T1000 (cell line): ENCODE measurements at regions not wholly inside any gene's neighbourhood (a gene's known extent, or its start where the extent isn't known, plus 50 kb on each side); places are given as distances from the start of the nearest gene placed in this dataset.
"Not testable (repeated sequence)": the region's sequence is repeated elsewhere in the genome, so short reads cannot be mapped to it uniquely, and the experiment has no call there.

ENCODE experiments used
- DNase-seq: peaks from one replicate; lab custom pipeline; 2025; ENCODE audit warnings: mixed read lengths; lab: John Stamatoyannopoulos, UW

DNA sequence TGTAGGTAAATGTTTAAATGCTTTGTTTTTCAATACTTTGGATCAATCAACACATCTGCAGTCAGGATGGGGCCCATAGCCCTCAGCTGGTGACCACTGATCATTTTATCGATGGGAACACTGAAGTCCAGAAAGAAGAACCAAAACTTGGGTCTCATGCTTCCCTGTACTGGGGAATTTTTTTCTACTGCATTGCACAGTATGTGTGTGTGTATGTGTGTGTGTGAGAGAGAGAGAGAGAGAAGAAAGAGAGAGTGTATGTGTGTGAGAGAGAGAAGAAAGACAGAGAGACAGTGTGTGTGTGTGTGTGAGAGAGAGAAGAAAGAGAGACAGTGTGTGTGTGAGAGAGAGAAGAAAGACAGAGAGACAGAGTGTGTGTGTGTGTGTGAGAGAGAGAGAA, 202.9 kb upstream of the MSX2 start:
- no peak for DNase-seq

- DNase-seq: no peak
Observed at GRCh38 chr5:174522480-174523260, 201.7 kb upstream of the MSX2 start.

- no peak for DNase-seq
Observed at GRCh38 chr5:174523311-174524071, 200.9 kb upstream of the MSX2 start.

GRCh38 chr5:174524351-174524750, 200.0 kb upstream of the MSX2 start:
- DNase-seq: no peak

DNA sequence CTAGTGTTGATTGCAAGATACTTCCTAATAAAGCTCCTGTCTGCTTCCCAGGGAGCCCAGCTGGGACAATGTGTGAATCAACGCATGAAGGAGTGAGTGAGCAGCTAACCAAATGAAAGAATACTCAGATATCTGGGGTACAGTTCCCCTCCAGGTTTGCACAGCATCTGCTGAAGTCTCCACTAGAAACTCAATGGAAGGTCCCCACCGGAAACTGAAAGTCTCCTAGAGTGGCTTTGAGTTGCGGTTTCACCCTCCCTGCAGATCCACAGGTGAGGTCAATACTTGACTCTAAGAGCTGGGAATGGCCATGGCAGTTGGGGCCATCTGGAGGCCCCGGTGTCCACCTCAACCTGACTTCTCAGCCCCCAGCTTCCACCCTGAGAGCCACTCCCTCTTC, 198.2 kb upstream of the MSX2 start:
- DNase-seq: no peak

DNA sequence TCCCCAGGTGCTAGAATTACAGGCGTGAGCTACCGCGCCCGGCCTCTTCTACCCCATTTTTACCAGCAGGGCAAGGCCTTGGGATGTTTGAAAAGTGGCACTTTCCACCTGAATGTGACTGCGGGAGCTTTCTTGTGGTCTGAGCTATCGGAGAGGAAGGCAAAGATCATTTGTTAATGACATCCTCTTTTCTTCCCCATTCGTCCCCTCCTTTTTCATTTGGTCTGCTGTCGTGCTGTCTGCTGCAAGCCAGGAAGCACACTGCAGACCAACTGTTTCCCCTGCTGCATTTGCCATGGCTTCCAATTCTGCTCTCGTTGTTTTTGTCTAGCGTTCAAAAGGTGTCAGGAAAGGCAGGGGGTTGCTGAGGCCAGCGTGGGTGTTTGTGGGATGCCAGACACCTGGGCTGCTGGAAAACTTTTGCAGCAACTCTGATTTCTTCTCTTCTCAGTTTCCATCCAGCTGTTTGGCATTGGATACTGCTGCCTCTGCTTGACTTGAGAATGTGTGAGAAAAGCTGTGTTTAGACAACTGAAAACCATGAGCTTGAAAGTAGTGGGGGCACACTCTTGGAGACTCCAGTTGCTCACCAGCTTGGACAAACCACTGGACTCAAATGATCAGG, 196.4 kb upstream of the MSX2 start:
- no peak for DNase-seq

- DNase-seq: no peak
Observed at GRCh38 chr5:174528821-174529544, 195.4 kb upstream of the MSX2 start.

- no peak for DNase-seq
Observed at GRCh38 chr5:174529925-174530681, 194.3 kb upstream of the MSX2 start.

DNA sequence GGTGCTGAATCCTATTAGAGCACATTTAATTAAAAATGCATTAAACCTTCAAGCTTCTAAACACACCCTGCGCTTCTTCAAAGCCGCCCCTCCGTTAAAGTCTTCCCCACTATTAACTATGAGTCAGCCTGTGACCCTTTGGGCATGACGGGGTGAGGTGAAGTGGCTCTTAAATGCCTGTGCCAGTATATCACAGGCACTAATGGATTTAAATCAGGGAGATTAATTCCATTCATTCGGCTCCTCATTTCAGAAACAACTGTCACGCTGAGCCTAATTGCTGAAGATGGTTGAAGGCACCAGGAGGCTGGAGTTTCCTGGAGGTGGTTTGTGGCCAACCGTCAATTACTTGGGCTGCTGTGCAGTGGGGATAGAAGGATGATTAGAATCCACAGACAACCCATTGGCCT, 192.6 kb upstream of the MSX2 start:
- DNase-seq: no peak

DNA sequence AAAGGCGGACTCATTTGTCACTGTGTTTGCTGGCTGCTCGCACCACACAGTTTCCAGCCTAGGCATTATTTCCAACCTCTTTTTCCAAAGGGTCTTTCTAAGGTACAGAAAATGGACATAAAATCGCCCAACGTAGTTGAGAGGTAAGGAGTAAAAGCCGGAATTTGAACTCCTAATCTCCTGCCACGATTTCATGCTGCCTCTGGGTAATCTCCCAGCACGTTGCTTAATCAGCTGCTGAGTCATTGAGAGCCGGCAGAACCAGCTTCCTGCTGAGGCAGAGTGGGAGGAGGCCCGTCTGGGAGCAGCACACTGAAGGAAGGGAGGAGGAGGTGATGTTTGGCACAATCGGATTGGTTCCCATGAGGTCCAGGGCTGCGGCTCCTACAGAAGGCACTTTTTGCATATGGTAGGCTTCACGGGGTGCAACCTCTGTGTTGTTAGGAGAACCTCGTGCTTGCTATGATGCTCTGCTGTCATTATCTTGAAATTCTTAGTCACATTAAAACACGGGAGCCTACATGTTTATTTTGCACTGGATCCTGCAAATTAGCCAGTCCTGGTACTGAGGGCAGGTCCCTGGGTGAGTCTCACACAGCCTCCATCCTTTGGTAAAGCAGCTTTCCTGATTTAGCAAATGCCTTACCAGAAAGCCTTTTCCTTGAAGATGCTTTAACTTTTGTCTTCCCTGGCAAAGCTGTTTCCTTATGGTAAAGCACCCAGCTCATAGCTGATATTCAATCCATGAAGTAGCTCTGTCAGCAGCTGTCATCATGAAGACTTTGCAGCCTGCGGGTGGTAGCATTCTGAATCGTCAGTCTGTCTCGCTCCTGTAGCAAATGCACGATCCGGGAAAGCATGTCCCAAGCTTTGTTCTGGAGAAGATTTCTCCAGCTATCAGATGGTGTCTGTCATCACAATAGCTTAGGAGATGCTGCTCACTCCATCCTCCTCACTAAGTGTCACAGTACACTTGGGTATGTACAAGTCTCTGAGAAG, 191.6 kb upstream of the MSX2 start:
- peak; percentile 79 for DNase-seq

GRCh38 chr5:174533751-174534241, 190.6 kb upstream of the MSX2 start:
- peak; percentile 23 for DNase-seq

- no peak for DNase-seq
Observed at GRCh38 chr5:174535669-174536068, 188.7 kb upstream of the MSX2 start.

GRCh38 chr5:174539823-174540222, 184.6 kb upstream of the MSX2 start:
- DNase-seq: not testable (repeated sequence)

- no peak for DNase-seq
Observed at GRCh38 chr5:174542037-174542436, 182.3 kb upstream of the MSX2 start.

GRCh38 chr5:174542471-174542870, 181.9 kb upstream of the MSX2 start:
- DNase-seq: no peak

- no peak for DNase-seq
Observed at GRCh38 chr5:174545926-174546325, 178.5 kb upstream of the MSX2 start.

- DNase-seq: no peak
Observed at GRCh38 chr5:174547814-174548213, 176.6 kb upstream of the MSX2 start.

DNA sequence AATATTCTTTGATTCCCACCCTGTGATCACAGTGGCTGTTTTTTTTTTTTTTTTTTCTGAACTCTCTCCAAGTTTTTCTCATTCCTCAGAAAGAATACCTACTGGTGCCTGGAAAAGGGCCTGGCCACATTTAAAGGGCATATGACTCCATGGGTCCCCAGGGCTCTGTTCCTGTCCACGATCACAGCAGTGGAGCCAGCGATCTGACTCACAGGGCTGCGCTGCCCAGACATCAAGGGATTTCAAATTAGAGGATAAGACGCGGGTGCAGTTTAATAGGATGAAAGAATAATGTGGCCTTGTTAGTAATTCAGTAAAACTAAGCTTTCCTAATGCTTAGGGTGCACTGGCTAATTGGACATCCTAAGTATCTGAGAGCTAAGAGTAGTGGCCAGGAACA, 175.1 kb upstream of the MSX2 start:
- DNase-seq: no peak

GRCh38 chr5:174550026-174550425, 174.4 kb upstream of the MSX2 start:
- DNase-seq: no peak

- no peak for DNase-seq
Observed at GRCh38 chr5:174552428-174552827, 172.0 kb upstream of the MSX2 start.
